ENCODE measurements at regions not wholly inside any gene's neighbourhood (a gene's known extent, or its start where the extent isn't known, plus 50 kb on each side); places are given as distances from the start of the nearest gene placed in this dataset.

- Histone ChIP-seq H3K36me3 (ENCODE audit: control insufficient read depth, insufficient read depth, low read length) (no peaks in the 10 kb centered on the region), H3K4me3 (ENCODE audit: low read length) (no peak overlapping the region), H3K4me1 (ENCODE audit: control insufficient read depth, insufficient read depth, low read length) (peaks cover 9% of the 10 kb centered on the region), H3K27me3 (ENCODE audit: control insufficient read depth, insufficient read depth, low read length) (no peaks in the 10 kb centered on the region), H3K27ac (ENCODE audit: low read depth, low read length) (no peak overlapping the region), H3K9ac (ENCODE audit: low read length) (no peak overlapping the region)
Measured at GRCh38 chr2:41871080-41871479, 176.7 kb upstream of the PKDCC start.

- H3K4me1 ChIP-seq (ENCODE audit: control insufficient read depth, insufficient read depth, low read length) = peaks cover 9% of the 10 kb centered on the region
- no peaks in the 10 kb centered on the region for H3K27me3 ChIP-seq (ENCODE audit: control insufficient read depth, insufficient read depth, low read length)
- no peak overlapping the region for H3K27ac ChIP-seq (ENCODE audit: low read depth, low read length)
- H3K36me3 ChIP-seq (ENCODE audit: control insufficient read depth, insufficient read depth, low read length) = no peaks in the 10 kb centered on the region
- no peak overlapping the region for H3K9ac ChIP-seq (ENCODE audit: low read length)
- H3K4me3 ChIP-seq (ENCODE audit: low read length) = no peak overlapping the region
Measured at GRCh38 chr2:41872646-41873045, 175.2 kb upstream of the PKDCC start.

- Histone ChIP-seq H3K4me3 (ENCODE audit: low read length) (no peak overlapping the region), H3K27ac (ENCODE audit: low read depth, low read length) (no peak overlapping the region)
Measured at GRCh38 chr2:41873102-41874031, 174.5 kb upstream of the PKDCC start.

GRCh38 chr2:41877114-41877678 is 170.6 kb upstream of the PKDCC start:
- H3K4me3 ChIP-seq (ENCODE audit: low read length) = no peak overlapping the region
- no peaks in the 10 kb centered on the region for H3K27me3 ChIP-seq (ENCODE audit: control insufficient read depth, insufficient read depth, low read length)
- H3K4me1 ChIP-seq (ENCODE audit: control insufficient read depth, insufficient read depth, low read length) = peaks cover 19% of the 10 kb centered on the region
- no peaks in the 10 kb centered on the region for H3K36me3 ChIP-seq (ENCODE audit: control insufficient read depth, insufficient read depth, low read length)
- H3K9ac ChIP-seq (ENCODE audit: low read length) = no peak overlapping the region
- no peak overlapping the region for H3K27ac ChIP-seq (ENCODE audit: low read depth, low read length)

More at GRCh38 chr2:41873102-41874031, 174.5 kb upstream of the PKDCC start:
- H3K4me1 ChIP-seq (ENCODE audit: control insufficient read depth, insufficient read depth, low read length) = peaks cover 9% of the 10 kb centered on the region
- no peaks in the 10 kb centered on the region for H3K36me3 ChIP-seq (ENCODE audit: control insufficient read depth, insufficient read depth, low read length)
- H3K9ac ChIP-seq (ENCODE audit: low read length) = no peak overlapping the region
- H3K27me3 ChIP-seq (ENCODE audit: control insufficient read depth, insufficient read depth, low read length) = no peaks in the 10 kb centered on the region

GRCh38 chr2:41878056-41878455 is 169.8 kb upstream of the PKDCC start:
- Histone ChIP-seq H3K4me3 (ENCODE audit: low read length) (no peak overlapping the region), H3K36me3 (ENCODE audit: control insufficient read depth, insufficient read depth, low read length) (no peaks in the 10 kb centered on the region), H3K27me3 (ENCODE audit: control insufficient read depth, insufficient read depth, low read length) (no peaks in the 10 kb centered on the region), H3K27ac (ENCODE audit: low read depth, low read length) (no peak overlapping the region), H3K4me1 (ENCODE audit: control insufficient read depth, insufficient read depth, low read length) (peaks cover 14% of the 10 kb centered on the region), H3K9ac (ENCODE audit: low read length) (no peak overlapping the region)

GRCh38 chr2:41878716-41879234 is 169.0 kb upstream of the PKDCC start:
- Histone ChIP-seq H3K36me3 (ENCODE audit: control insufficient read depth, insufficient read depth, low read length) (no peaks in the 10 kb centered on the region), H3K4me1 (ENCODE audit: control insufficient read depth, insufficient read depth, low read length) (peaks cover 10% of the 10 kb centered on the region), H3K4me3 (ENCODE audit: low read length) (no peak overlapping the region), H3K27me3 (ENCODE audit: control insufficient read depth, insufficient read depth, low read length) (no peaks in the 10 kb centered on the region), H3K9ac (ENCODE audit: low read length) (no peak overlapping the region), H3K27ac (ENCODE audit: low read depth, low read length) (no peak overlapping the region)

GRCh38 chr2:41879235-41879916 is 168.4 kb upstream of the PKDCC start:
- Histone ChIP-seq H3K27ac (ENCODE audit: low read depth, low read length) (no peak overlapping the region), H3K9ac (ENCODE audit: low read length) (no peak overlapping the region), H3K4me3 (ENCODE audit: low read length) (no peak overlapping the region), H3K4me1 (ENCODE audit: control insufficient read depth, insufficient read depth, low read length) (peaks cover 10% of the 10 kb centered on the region), H3K36me3 (ENCODE audit: control insufficient read depth, insufficient read depth, low read length) (no peaks in the 10 kb centered on the region), H3K27me3 (ENCODE audit: control insufficient read depth, insufficient read depth, low read length) (no peaks in the 10 kb centered on the region)

GRCh38 chr2:41880561-41881243 is 167.1 kb upstream of the PKDCC start:
- no peaks in the 10 kb centered on the region for H3K36me3 ChIP-seq (ENCODE audit: control insufficient read depth, insufficient read depth, low read length)
- H3K27ac ChIP-seq (ENCODE audit: low read depth, low read length) = no peak overlapping the region
- H3K4me3 ChIP-seq (ENCODE audit: low read length) = no peak overlapping the region
- peaks cover 10% of the 10 kb centered on the region for H3K4me1 ChIP-seq (ENCODE audit: control insufficient read depth, insufficient read depth, low read length)
- no peaks in the 10 kb centered on the region for H3K27me3 ChIP-seq (ENCODE audit: control insufficient read depth, insufficient read depth, low read length)
- no peak overlapping the region for H3K9ac ChIP-seq (ENCODE audit: low read length)

- no peak overlapping the region for H3K4me3 ChIP-seq (ENCODE audit: low read length)
- no peak overlapping the region for H3K27ac ChIP-seq (ENCODE audit: low read depth, low read length)
- no peaks in the 10 kb centered on the region for H3K36me3 ChIP-seq (ENCODE audit: control insufficient read depth, insufficient read depth, low read length)
- H3K27me3 ChIP-seq (ENCODE audit: control insufficient read depth, insufficient read depth, low read length) = no peaks in the 10 kb centered on the region
- H3K4me1 ChIP-seq (ENCODE audit: control insufficient read depth, insufficient read depth, low read length) = peaks cover 10% of the 10 kb centered on the region
- no peak overlapping the region for H3K9ac ChIP-seq (ENCODE audit: low read length)
Measured at GRCh38 chr2:41881249-41881648, 166.6 kb upstream of the PKDCC start.

- Histone ChIP-seq H3K9ac (ENCODE audit: low read length) (no peak overlapping the region), H3K36me3 (ENCODE audit: control insufficient read depth, insufficient read depth, low read length) (no peaks in the 10 kb centered on the region), H3K27ac (ENCODE audit: low read depth, low read length) (no peak overlapping the region), H3K27me3 (ENCODE audit: control insufficient read depth, insufficient read depth, low read length) (no peaks in the 10 kb centered on the region), H3K4me1 (ENCODE audit: control insufficient read depth, insufficient read depth, low read length) (peaks cover 5% of the 10 kb centered on the region), H3K4me3 (ENCODE audit: low read length) (no peak overlapping the region)
Measured at GRCh38 chr2:41884718-41885117, 163.1 kb upstream of the PKDCC start.

- no peaks in the 10 kb centered on the region for H3K4me1 ChIP-seq (ENCODE audit: control insufficient read depth, insufficient read depth, low read length)
- H3K4me3 ChIP-seq (ENCODE audit: low read length) = no peak overlapping the region
- H3K9ac ChIP-seq (ENCODE audit: low read length) = no peak overlapping the region
- no peak overlapping the region for H3K27ac ChIP-seq (ENCODE audit: low read depth, low read length)
- no peaks in the 10 kb centered on the region for H3K27me3 ChIP-seq (ENCODE audit: control insufficient read depth, insufficient read depth, low read length)
- H3K36me3 ChIP-seq (ENCODE audit: control insufficient read depth, insufficient read depth, low read length) = no peaks in the 10 kb centered on the region
Measured at GRCh38 chr2:41886145-41886664, 161.6 kb upstream of the PKDCC start.

- H3K9ac ChIP-seq (ENCODE audit: low read length) = no peak overlapping the region
- H3K27ac ChIP-seq (ENCODE audit: low read depth, low read length) = no peak overlapping the region
- no peak overlapping the region for H3K4me3 ChIP-seq (ENCODE audit: low read length)
- no peaks in the 10 kb centered on the region for H3K36me3 ChIP-seq (ENCODE audit: control insufficient read depth, insufficient read depth, low read length)
- H3K4me1 ChIP-seq (ENCODE audit: control insufficient read depth, insufficient read depth, low read length) = no peaks in the 10 kb centered on the region
- H3K27me3 ChIP-seq (ENCODE audit: control insufficient read depth, insufficient read depth, low read length) = no peaks in the 10 kb centered on the region
Measured at GRCh38 chr2:41886757-41887156, 161.1 kb upstream of the PKDCC start.

Measured in rectal smooth muscle tissue (tissue), 1 donor.